GM10266 (cell line): ENCODE measurements at regions not wholly inside any gene's neighbourhood (a gene's known extent, or its start where the extent isn't known, plus 50 kb on each side); places are given as distances from the start of the nearest gene placed in this dataset.
"Not testable (repeated sequence)": the region's sequence is repeated elsewhere in the genome, so short reads cannot be mapped to it uniquely, and the experiment has no call there.

Experiments used
- DNase-seq: peaks from one replicate; pipeline ENCODE4 v3.0.0; 2012; ENCODE audit errors: extremely low spot score
- TF ChIP-seq, protein P1 (sequence below): IDR thresholded peaks from 2 replicates; pipeline ENCODE4 v1.5.1; 2012; ENCODE audit warnings: mild to moderate bottlenecking, low read depth; ENCODE audit not compliant: control insufficient read depth, insufficient read depth; ENCODE audit errors: missing control alignments

DNA sequence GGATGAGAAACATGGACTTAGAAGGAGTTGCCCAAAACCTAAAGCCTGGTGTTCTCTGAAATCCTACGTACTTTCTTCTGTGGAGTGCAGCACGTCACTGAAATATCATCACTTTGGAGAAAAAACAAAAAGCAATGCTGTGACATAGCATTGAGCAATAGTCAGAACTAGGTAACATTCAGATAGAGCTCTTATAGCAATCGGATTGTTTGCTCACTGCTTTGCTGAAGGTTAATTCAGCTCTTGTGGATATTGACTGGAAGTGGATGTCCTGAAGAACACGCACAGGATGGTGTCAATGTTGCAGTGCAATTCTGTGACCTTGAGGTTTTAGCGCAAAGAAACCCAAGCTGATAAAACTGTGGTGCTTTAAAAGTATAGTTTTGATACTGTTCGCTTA, 114.2 kb upstream of the GRXCR1 start:
- no peak for DNase-seq
- TF ChIP-seq, protein P1, sequence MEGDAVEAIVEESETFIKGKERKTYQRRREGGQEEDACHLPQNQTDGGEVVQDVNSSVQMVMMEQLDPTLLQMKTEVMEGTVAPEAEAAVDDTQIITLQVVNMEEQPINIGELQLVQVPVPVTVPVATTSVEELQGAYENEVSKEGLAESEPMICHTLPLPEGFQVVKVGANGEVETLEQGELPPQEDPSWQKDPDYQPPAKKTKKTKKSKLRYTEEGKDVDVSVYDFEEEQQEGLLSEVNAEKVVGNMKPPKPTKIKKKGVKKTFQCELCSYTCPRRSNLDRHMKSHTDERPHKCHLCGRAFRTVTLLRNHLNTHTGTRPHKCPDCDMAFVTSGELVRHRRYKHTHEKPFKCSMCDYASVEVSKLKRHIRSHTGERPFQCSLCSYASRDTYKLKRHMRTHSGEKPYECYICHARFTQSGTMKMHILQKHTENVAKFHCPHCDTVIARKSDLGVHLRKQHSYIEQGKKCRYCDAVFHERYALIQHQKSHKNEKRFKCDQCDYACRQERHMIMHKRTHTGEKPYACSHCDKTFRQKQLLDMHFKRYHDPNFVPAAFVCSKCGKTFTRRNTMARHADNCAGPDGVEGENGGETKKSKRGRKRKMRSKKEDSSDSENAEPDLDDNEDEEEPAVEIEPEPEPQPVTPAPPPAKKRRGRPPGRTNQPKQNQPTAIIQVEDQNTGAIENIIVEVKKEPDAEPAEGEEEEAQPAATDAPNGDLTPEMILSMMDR, result no peak

DNA sequence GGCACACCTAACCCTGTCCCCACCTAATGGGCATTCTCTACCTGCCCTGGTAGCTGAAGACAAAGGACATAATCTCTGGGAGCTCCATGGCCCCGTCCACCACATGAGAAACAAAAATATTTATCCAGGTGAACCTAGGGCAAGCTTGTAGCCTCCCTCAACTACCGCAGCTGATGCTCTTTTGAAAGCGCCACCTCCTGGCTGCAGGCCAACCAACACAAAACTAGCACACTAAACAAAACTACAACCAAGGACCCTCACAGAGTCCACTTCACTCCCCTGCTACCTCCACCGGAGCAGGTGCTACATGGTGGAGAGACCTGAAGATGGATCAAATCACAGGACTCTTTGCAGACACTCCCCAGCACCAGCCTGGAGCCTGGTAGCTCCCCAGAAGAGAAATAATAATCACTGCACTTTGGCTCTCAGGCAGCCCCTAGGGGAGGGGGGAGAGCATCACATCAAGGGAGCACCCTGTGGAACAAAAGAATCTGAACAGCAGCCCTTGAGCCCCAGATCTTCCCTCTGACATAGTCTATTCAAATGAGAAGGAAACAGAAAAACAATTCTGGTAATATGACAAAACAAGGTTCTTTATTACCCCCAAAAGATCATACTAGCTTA, 111.3 kb upstream of the ATP8A1 start:
- DNase-seq, result no peak
- TF ChIP-seq, protein P1, result peak; percentile 4

DNA sequence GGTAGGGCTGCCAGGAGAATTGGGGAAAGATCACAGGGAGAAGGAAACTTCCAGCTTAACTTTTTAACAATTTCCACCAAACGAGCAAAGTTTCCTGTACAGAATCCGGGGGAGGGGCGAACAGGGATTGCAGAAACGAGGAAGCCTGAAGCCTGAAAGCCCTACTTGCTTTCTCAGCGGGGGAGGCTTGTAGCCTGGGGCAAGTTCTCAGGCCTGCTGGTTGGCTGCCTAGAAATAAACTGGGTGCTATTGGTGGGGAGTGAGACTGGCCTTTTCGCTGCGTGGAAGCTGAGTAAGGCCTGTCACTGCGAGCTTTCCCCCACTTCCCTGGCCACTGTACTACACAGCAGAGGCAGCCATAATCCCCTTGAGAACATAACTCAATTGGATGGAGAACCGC, 110.8 kb upstream of the ATP8A1 start:
- TF ChIP-seq, protein P1, result no peak

DNA sequence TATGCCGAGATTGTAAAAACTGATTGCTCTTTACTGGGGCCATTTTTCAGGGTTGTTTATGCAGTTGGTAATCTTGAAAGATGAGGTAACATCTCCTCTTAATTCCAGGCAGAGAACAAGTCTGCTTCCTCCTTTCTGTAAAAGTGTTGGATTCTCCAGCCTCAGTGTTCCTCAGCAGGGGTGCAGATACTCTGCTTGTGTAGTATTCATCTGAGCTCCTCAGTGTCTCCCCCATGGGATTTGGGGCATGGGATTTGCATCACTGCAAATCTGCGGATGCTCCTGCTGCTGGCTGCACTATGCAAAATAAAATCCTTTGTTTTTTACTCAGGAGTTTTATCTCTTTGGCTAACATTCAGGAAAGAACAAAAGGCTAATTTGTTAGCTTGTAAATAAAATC, 104.9 kb upstream of the ATP8A1 start:
- TF ChIP-seq, protein P1, result no peak
- DNase-seq, result no peak

More for the DNA sequence above, 110.8 kb upstream of the ATP8A1 start:
- no peak for DNase-seq

DNA sequence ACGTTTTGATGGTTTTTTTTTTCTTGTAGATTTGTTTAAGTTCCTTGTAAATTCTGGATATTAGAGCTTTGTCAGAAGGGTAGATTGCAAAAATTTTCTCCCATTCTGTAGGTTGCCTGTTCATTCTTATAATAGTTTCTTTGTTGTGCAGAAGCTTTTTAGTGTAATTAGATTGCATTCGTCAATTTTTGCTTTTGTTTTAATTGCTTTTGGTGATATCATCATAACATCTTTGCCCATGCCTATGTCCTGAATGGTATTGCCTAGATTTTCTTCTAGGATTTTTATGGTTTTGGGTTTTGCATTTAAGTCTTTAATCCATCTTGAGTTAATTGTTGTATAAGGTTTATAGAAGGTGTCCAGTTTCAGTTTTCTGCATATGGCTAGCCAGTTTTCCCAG, 98.1 kb upstream of the ATP8A1 start:
- not testable (repeated sequence) for DNase-seq

DNA sequence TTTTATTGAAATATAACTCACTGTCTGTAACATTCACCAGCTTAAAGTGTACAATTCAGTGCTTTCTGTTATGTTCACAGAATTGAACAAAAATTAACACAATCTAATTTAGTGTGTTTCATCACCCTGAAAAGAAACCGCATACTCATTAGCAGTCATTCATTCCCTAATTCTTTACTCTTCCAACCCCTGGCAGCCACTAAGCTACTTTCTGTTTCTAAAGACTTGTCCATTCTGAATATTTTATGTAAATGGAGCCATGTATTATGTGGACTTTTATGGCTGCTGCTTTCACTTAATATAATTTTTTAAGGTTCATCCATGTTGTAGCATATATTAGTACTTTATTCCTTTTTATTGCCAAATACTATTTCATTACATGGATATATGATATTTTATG, 94.7 kb upstream of the ATP8A1 start:
- no peak for DNase-seq
- TF ChIP-seq, protein P1, result no peak

DNA sequence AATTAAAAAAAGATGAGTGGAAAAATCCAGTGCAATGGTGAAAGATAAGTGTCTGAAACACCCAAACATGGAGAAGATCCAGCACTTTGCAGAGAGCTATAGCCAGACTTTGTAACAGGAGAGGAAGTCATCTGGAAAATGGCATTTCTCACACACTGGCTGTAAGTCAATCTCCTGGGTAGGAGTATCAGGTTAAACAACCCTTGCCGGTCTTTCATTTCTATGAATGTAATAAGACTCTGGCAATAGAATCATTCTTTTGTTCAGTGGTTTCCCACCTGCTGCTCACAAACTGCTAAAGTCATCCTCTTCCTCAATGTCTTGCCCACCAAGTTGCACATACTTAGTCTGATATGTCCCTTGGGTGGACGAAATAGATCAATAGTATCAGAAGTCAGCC, 94.0 kb upstream of the ATP8A1 start:
- DNase-seq, result no peak
- TF ChIP-seq, protein P1, result no peak

DNA sequence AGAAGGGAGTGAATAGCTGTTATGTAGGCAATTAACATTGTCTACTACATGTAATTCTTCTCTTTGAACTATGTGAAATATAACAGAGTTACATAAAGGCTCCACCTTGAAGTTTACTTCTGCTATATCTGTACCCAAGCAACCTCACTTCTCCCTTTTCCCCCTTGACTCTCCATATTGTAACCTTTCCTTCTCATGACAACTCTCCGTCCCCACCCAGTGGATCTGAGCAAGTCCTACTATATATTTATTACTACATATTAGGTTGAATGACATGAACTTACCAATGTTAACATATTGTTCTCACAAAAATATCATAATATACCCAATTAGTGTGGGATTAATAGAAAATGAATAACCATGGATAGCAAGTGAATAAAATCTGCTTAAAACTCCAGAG, 93.2 kb upstream of the ATP8A1 start:
- TF ChIP-seq, protein P1, result peak; percentile 25
- peak; percentile 8 for DNase-seq
